CD8-positive, alpha-beta memory T cell (primary cell): ENCODE measurements at regions not wholly inside any gene's neighbourhood (a gene's known extent, or its start where the extent isn't known, plus 50 kb on each side); places are given as distances from the start of the nearest gene placed in this dataset.

ENCODE experiments used
- CTCF ChIA-PET: fragments of 350-600 bp; sonication (Branson Sonifier 250); formaldehyde crosslinking; loops from one replicate; lab custom pipeline; 2021; ENCODE audit warnings: antibody characterized with exemption; lab: Charles Lee
- POLR2A ChIA-PET: fragments of 350-600 bp; sonication (Branson Sonifier 250); formaldehyde crosslinking; loops from one replicate; lab custom pipeline; 2021; ENCODE audit warnings: antibody characterized with exemption; lab: Charles Lee
- DNase-seq, 5 donors: peaks; one replicate each; pipeline versions ENCODE4 v3.0.0 to v3.0.0-alpha.2; 2020 to 2022; ENCODE audit warnings: mixed read lengths in 1 of 5
- H3K27ac ChIP-seq: one replicate; pipeline ENCODE4 v1.7.0; 2013; ENCODE audit warnings: low read depth, mild to moderate bottlenecking, low read length, moderate library complexity
- H3K27me3 ChIP-seq: 2 replicates; pipeline ENCODE4 v1.7.0; 2013; ENCODE audit warnings: low read length, mild to moderate bottlenecking; ENCODE audit not compliant: insufficient read depth, poor library complexity, severe bottlenecking
- H3K36me3 ChIP-seq: 2 replicates; pipeline ENCODE4 v1.7.0; 2013; ENCODE audit warnings: mild to moderate bottlenecking, low read length, moderate library complexity; ENCODE audit not compliant: insufficient read depth
- H3K4me1 ChIP-seq: 2 replicates; pipeline ENCODE4 v1.7.0; 2013; ENCODE audit warnings: mild to moderate bottlenecking, low read length, moderate library complexity; ENCODE audit not compliant: insufficient read depth
- H3K4me3 ChIP-seq: 2 replicates; pipeline ENCODE4 v1.7.0; 2013; ENCODE audit warnings: mild to moderate bottlenecking, low read length
- H3K9me3 ChIP-seq: 2 replicates; pipeline ENCODE4 v1.7.0; 2013; ENCODE audit warnings: mild to moderate bottlenecking, low read length
- H3K27ac Mint-ChIP-seq, 8 donors: one replicate each; pipeline ENCODE4 v1.8.0; 2020 to 2021; ENCODE audit warnings: mixed read lengths in 8 of 8, mild to moderate bottlenecking in 6 of 8, inconsistent platforms in 3 of 8, moderate library complexity in 3 of 8
- H3K27me3 Mint-ChIP-seq, 2 donors: one replicate each; pipeline ENCODE4 v1.8.0; 2020 to 2021; ENCODE audit warnings: mixed read lengths in 2 of 2, mild to moderate bottlenecking in 1 of 2, moderate library complexity in 1 of 2
- H3K36me3 Mint-ChIP-seq, 3 donors: one replicate each; pipeline ENCODE4 v1.8.0; 2020 to 2021; ENCODE audit warnings: mixed read lengths in 3 of 3, inconsistent platforms in 1 of 3, mild to moderate bottlenecking in 1 of 3
- H3K4me1 Mint-ChIP-seq, 3 donors: one replicate each; pipeline ENCODE4 v1.8.0; 2020 to 2021; ENCODE audit warnings: mixed read lengths in 3 of 3, inconsistent platforms in 1 of 3, mild to moderate bottlenecking in 1 of 3
- H3K4me3 Mint-ChIP-seq, 7 donors: one replicate each; pipeline ENCODE4 v1.8.0; 2020 to 2021; ENCODE audit warnings: mixed read lengths in 7 of 7, mild to moderate bottlenecking in 6 of 7, moderate library complexity in 4 of 7, inconsistent platforms in 2 of 7
- H3K9me3 Mint-ChIP-seq, 5 donors: one replicate each; pipeline ENCODE4 v1.8.0; 2020 to 2022; ENCODE audit warnings: mixed read lengths in 5 of 5, mild to moderate bottlenecking in 3 of 5, moderate library complexity in 2 of 5, inconsistent platforms in 1 of 5

GRCh38 chr6:4354181-4354580 is 218.8 kb upstream of the ECI2 start:
- Mint-ChIP-seq H3K27me3 (peaks cover 0 to 13% of the 10 kb centered on the region in 2 donors), H3K27ac (no peak overlapping the region), H3K4me3 (no peak overlapping the region), H3K4me1 (no peaks in the 10 kb centered on the region), H3K36me3 (no peaks in the 10 kb centered on the region), H3K9me3 (no peaks in the 10 kb centered on the region)
- POLR2A ChIA-PET, result no interaction called here
- CTCF ChIA-PET, result interaction anchor here (1.1 kb wide), 1 partner anchor 15 kb away, joined by 3 read pairs; no protein-coding TSS in a partner anchor
- no peaks in the 10 kb centered on the region for H3K36me3 ChIP-seq
- H3K9me3 ChIP-seq, result no peaks in the 10 kb centered on the region
- DNase-seq, result no peak
- H3K4me3 ChIP-seq, result no peak overlapping the region
- no peak overlapping the region for H3K27ac ChIP-seq
- no peaks in the 10 kb centered on the region for H3K27me3 ChIP-seq
- no peaks in the 10 kb centered on the region for H3K4me1 ChIP-seq

- no peaks in the 10 kb centered on the region for H3K4me1 ChIP-seq
- no peak overlapping the region for H3K27ac ChIP-seq
- no peak overlapping the region for H3K4me3 ChIP-seq
- no peaks in the 10 kb centered on the region for H3K9me3 ChIP-seq
- Mint-ChIP-seq H3K36me3 (no peaks in the 10 kb centered on the region), H3K9me3 (no peaks in the 10 kb centered on the region), H3K4me1 (no peaks in the 10 kb centered on the region), H3K27ac (no peak overlapping the region), H3K4me3 (no peak overlapping the region), H3K27me3 (peaks cover 0 to 14% of the 10 kb centered on the region in 2 donors)
- CTCF ChIA-PET, result no interaction called here
- POLR2A ChIA-PET, result no interaction called here
- H3K36me3 ChIP-seq, result no peaks in the 10 kb centered on the region
- H3K27me3 ChIP-seq, result no peaks in the 10 kb centered on the region
- no peak for DNase-seq
Observed at GRCh38 chr6:4352731-4353130, 217.4 kb upstream of the ECI2 start.

- H3K36me3 Mint-ChIP-seq, result no peaks in the 10 kb centered on the region
- ChIA-PET POLR2A (no interaction called here), CTCF (no interaction called here)
- H3K36me3 ChIP-seq, result no peaks in the 10 kb centered on the region
- H3K27ac Mint-ChIP-seq, result no peak overlapping the region
- no peaks in the 10 kb centered on the region for H3K4me1 ChIP-seq
- no peak overlapping the region for H3K4me3 ChIP-seq
- H3K27ac ChIP-seq, result no peak overlapping the region
- peaks cover 0 to 12% of the 10 kb centered on the region in 2 donors for H3K27me3 Mint-ChIP-seq
- no peaks in the 10 kb centered on the region for H3K9me3 ChIP-seq
- no peaks in the 10 kb centered on the region for H3K9me3 Mint-ChIP-seq
- H3K4me1 Mint-ChIP-seq, result no peaks in the 10 kb centered on the region
- H3K27me3 ChIP-seq, result no peaks in the 10 kb centered on the region
- DNase-seq, result no peak
- H3K4me3 Mint-ChIP-seq, result no peak overlapping the region
Observed at GRCh38 chr6:4352322-4352669, 216.9 kb upstream of the ECI2 start.

- Histone ChIP-seq H3K27ac (no peak overlapping the region), H3K4me1 (no peaks in the 10 kb centered on the region), H3K27me3 (no peaks in the 10 kb centered on the region), H3K9me3 (no peaks in the 10 kb centered on the region), H3K36me3 (no peaks in the 10 kb centered on the region), H3K4me3 (no peak overlapping the region)
- Mint-ChIP-seq H3K4me1 (no peaks in the 10 kb centered on the region), H3K4me3 (no peak overlapping the region), H3K27ac (no peak overlapping the region), H3K36me3 (no peaks in the 10 kb centered on the region), H3K27me3 (peaks cover 0 to 12% of the 10 kb centered on the region in 2 donors), H3K9me3 (no peaks in the 10 kb centered on the region)
- no peak for DNase-seq
- ChIA-PET POLR2A (no interaction called here), CTCF (no interaction called here)
Observed at GRCh38 chr6:4351520-4352321, 216.3 kb upstream of the ECI2 start.

- Histone ChIP-seq H3K9me3 (no peaks in the 10 kb centered on the region), H3K4me3 (no peak overlapping the region), H3K4me1 (no peaks in the 10 kb centered on the region), H3K27me3 (no peaks in the 10 kb centered on the region), H3K36me3 (no peaks in the 10 kb centered on the region), H3K27ac (no peak overlapping the region)
- Mint-ChIP-seq H3K9me3 (no peaks in the 10 kb centered on the region), H3K4me1 (no peaks in the 10 kb centered on the region), H3K36me3 (no peaks in the 10 kb centered on the region), H3K27ac (no peak overlapping the region), H3K27me3 (peaks cover under 1 to 15% of the 10 kb centered on the region in 2 donors), H3K4me3 (no peak overlapping the region)
- CTCF ChIA-PET, result no interaction called here
- POLR2A ChIA-PET, result no interaction called here
- no peak for DNase-seq
Observed at GRCh38 chr6:4350567-4351519, 215.5 kb upstream of the ECI2 start.

- H3K4me3 ChIP-seq, result no peak overlapping the region
- H3K27ac ChIP-seq, result no peak overlapping the region
- DNase-seq, result no peak
- H3K9me3 ChIP-seq, result no peaks in the 10 kb centered on the region
- CTCF ChIA-PET, result no interaction called here
- no peaks in the 10 kb centered on the region for H3K4me1 ChIP-seq
- no peaks in the 10 kb centered on the region for H3K27me3 ChIP-seq
- Mint-ChIP-seq H3K4me3 (no peak overlapping the region), H3K27me3 (peaks cover 5 to 13% of the 10 kb centered on the region in 2 donors), H3K36me3 (no peaks in the 10 kb centered on the region), H3K27ac (no peak overlapping the region), H3K9me3 (no peaks in the 10 kb centered on the region), H3K4me1 (no peaks in the 10 kb centered on the region)
- POLR2A ChIA-PET, result no interaction called here
- no peaks in the 10 kb centered on the region for H3K36me3 ChIP-seq
Observed at GRCh38 chr6:4349931-4350330, 214.6 kb upstream of the ECI2 start.

GRCh38 chr6:4349323-4349722 is 213.9 kb upstream of the ECI2 start:
- DNase-seq, result no peak
- H3K4me1 Mint-ChIP-seq, result no peaks in the 10 kb centered on the region
- CTCF ChIA-PET, result no interaction called here
- no peaks in the 10 kb centered on the region for H3K36me3 ChIP-seq
- H3K36me3 Mint-ChIP-seq, result no peaks in the 10 kb centered on the region
- POLR2A ChIA-PET, result no interaction called here
- no peaks in the 10 kb centered on the region for H3K4me1 ChIP-seq
- no peak overlapping the region for H3K27ac ChIP-seq
- H3K4me3 Mint-ChIP-seq, result no peak overlapping the region
- no peak overlapping the region for H3K27ac Mint-ChIP-seq
- H3K9me3 ChIP-seq, result no peaks in the 10 kb centered on the region
- H3K4me3 ChIP-seq, result no peak overlapping the region
- no peaks in the 10 kb centered on the region for H3K9me3 Mint-ChIP-seq
- peaks cover 5 to 13% of the 10 kb centered on the region in 2 donors for H3K27me3 Mint-ChIP-seq
- no peaks in the 10 kb centered on the region for H3K27me3 ChIP-seq

GRCh38 chr6:4348462-4349112 is 213.2 kb upstream of the ECI2 start:
- no peaks in the 10 kb centered on the region for H3K36me3 ChIP-seq
- H3K9me3 ChIP-seq, result no peaks in the 10 kb centered on the region
- H3K27ac ChIP-seq, result no peak overlapping the region
- Mint-ChIP-seq H3K27me3 (peaks cover 5 to 13% of the 10 kb centered on the region in 2 donors), H3K36me3 (no peaks in the 10 kb centered on the region), H3K4me1 (no peaks in the 10 kb centered on the region), H3K27ac (no peak overlapping the region), H3K4me3 (no peak overlapping the region), H3K9me3 (no peaks in the 10 kb centered on the region)
- ChIA-PET POLR2A (no interaction called here), CTCF (no interaction called here)
- no peaks in the 10 kb centered on the region for H3K27me3 ChIP-seq
- H3K4me1 ChIP-seq, result no peaks in the 10 kb centered on the region
- no peak for DNase-seq
- H3K4me3 ChIP-seq, result no peak overlapping the region
